Activated gamma-delta T cell treated with anti-CD3 and anti-CD28 coated beads, Interleukin-2, amount 50 U/mL, for 16 hours (primary cell): ENCODE measurements at regions not wholly inside any gene's neighbourhood (a gene's known extent, or its start where the extent isn't known, plus 50 kb on each side); places are given as distances from the start of the nearest gene placed in this dataset.

Experiments used
- DNase-seq: peaks from one replicate; pipeline ENCODE4 v3.0.0-alpha.2; 2020; ENCODE audit warnings: low read depth

- peak; percentile 29 for DNase-seq
Measured at GRCh38 chr14:76926521-76927251, 100.5 kb downstream of the LRRC74A start.

- DNase-seq = no peak
Measured at GRCh38 chr14:76925097-76925441, 98.9 kb downstream of the LRRC74A start.

GRCh38 chr14:76924371-76925096 lies 98.3 kb downstream of the LRRC74A start:
- no peak for DNase-seq

GRCh38 chr14:76923431-76924370 lies 97.5 kb downstream of the LRRC74A start:
- no peak for DNase-seq

- DNase-seq = no peak
Measured at GRCh38 chr14:76922584-76922983, 96.4 kb downstream of the LRRC74A start.

GRCh38 chr14:76922092-76922491 lies 95.9 kb downstream of the LRRC74A start:
- DNase-seq = no peak

GRCh38 chr14:76921088-76921399 lies 94.8 kb downstream of the LRRC74A start:
- no peak for DNase-seq

GRCh38 chr14:76920331-76921087 lies 94.3 kb downstream of the LRRC74A start:
- no peak for DNase-seq

- no peak for DNase-seq
Measured at GRCh38 chr14:76919431-76920330, 93.5 kb downstream of the LRRC74A start.
